K562 (cell line): ENCODE measurements at regions not wholly inside any gene's neighbourhood (a gene's known extent, or its start where the extent isn't known, plus 50 kb on each side); places are given as distances from the start of the nearest gene placed in this dataset.

Experiments
- ARNT ChIP-seq, 2 experiments: fragments of 450-650 bp; IDR thresholded peaks; 2 replicates each; pipeline ENCODE4 v1.6.1; 2016; ENCODE audit warnings: mild to moderate bottlenecking in 1 of 2
- GTF2A2 ChIP-seq: IDR thresholded peaks from 2 replicates; pipeline ENCODE4 v1.6.1; 2016; ENCODE audit warnings: mild to moderate bottlenecking, missing genetic modification characterization, missing compliant biosample characterization
- NFE2L1 ChIP-seq: fragments of 450-650 bp; IDR thresholded peaks from 2 replicates; pipeline ENCODE4 v1.6.1; 2016; ENCODE audit warnings: missing genetic modification characterization, low read depth, mild to moderate bottlenecking, missing compliant biosample characterization, moderate library complexity, borderline replicate concordance
- RCOR1 ChIP-seq, 2 experiments: IDR thresholded peaks; 2 replicates each; pipeline ENCODE4 v1.6.1; 2012; ENCODE audit warnings: low read depth in 2 of 2, low read length in 2 of 2, borderline replicate concordance in 1 of 2, improper control_type of control experiment in 1 of 2
- SP2 ChIP-seq: IDR thresholded peaks from 2 replicates; pipeline ENCODE4 v1.6.1; 2011; ENCODE audit warnings: mild to moderate bottlenecking, low read depth, low read length, moderate library complexity; ENCODE audit not compliant: poor library complexity, severe bottlenecking; ENCODE audit errors: extremely low read depth
- TBL1XR1 ChIP-seq, 2 experiments: IDR thresholded peaks; 2 replicates each; pipeline ENCODE4 v1.6.1; 2012; ENCODE audit warnings: improper control_type of control experiment in 2 of 2, low read length in 2 of 2, mild to moderate bottlenecking in 1 of 2
- ZBTB17 ChIP-seq: fragments of 450-650 bp; formaldehyde crosslinking; IDR thresholded peaks from 2 replicates; pipeline ENCODE4 v1.4.0; 2020; ENCODE audit warnings: mild to moderate bottlenecking
- TF ChIP-seq, protein P1 (sequence below): sonication (generic); formaldehyde crosslinking; IDR thresholded peaks from 2 replicates; pipeline ENCODE4 v1.4.0; 2020; ENCODE audit warnings: mild to moderate bottlenecking, missing genetic modification reagents
- TF ChIP-seq, protein P2 (sequence below): fragments of 250-450 bp; sonication (Bioruptor Pico); IDR thresholded peaks from 2 replicates; pipeline ENCODE4 v1.4.0; 2020; ENCODE audit warnings: mild to moderate bottlenecking, moderate library complexity
- TF ChIP-seq, protein P3 (sequence below), 2 experiments: IDR thresholded peaks; 2 replicates each; pipeline ENCODE4 v1.6.1; 2012; ENCODE audit warnings: improper control_type of control experiment in 2 of 2, low read depth in 2 of 2, low read length in 2 of 2, borderline replicate concordance in 1 of 2
- TF ChIP-seq, protein P4 (sequence below): sonication (generic); IDR thresholded peaks from 2 replicates; pipeline ENCODE4 v1.6.1; 2016
- TF ChIP-seq, protein P5 (sequence below): fragments of 200-800 bp; sonication (Bioruptor generic); IDR thresholded peaks from 2 replicates; pipeline ENCODE4 v1.6.1; 2016; ENCODE audit warnings: missing genetic modification characterization, missing compliant biosample characterization

DNA sequence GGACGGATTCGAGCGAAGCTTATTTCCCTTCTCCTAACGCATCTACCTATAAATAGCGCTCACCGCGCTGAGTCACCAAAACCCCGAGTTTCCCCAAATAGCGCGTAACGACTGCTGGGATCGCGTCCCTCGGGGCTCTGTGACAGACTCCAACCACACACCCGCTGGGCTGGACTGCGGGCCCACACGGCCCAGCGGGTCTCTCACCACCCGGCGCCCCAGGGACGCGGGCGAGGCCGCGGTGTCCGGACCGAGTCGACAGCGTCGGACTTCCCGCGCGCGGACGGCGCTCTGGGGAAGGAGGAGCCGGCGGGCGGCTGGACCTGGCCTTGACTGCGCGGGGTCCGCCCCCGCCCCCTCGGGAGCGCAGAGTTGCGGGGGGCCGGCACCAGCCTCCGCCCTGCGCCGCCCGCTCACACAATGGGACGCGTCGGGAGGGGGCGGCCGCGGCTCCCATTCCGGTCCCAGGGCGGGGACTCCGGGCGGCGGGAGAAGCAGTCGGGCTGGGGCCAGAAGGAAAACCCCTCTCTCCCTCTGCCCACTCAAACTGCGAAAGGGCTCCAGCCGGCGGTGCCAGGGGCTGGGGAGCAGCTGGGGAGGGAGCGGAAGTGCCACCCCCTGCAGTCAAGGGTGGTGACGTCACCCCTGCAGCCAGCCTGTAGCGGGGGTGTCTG, 108.8 kb downstream of the KCNRG start (continued):
- TF ChIP-seq NFE2L1 (tag): no peak
- TF ChIP-seq GTF2A2 (tag): no peak
- no peak for TF ChIP-seq SP2
- TF ChIP-seq, protein P1, sequence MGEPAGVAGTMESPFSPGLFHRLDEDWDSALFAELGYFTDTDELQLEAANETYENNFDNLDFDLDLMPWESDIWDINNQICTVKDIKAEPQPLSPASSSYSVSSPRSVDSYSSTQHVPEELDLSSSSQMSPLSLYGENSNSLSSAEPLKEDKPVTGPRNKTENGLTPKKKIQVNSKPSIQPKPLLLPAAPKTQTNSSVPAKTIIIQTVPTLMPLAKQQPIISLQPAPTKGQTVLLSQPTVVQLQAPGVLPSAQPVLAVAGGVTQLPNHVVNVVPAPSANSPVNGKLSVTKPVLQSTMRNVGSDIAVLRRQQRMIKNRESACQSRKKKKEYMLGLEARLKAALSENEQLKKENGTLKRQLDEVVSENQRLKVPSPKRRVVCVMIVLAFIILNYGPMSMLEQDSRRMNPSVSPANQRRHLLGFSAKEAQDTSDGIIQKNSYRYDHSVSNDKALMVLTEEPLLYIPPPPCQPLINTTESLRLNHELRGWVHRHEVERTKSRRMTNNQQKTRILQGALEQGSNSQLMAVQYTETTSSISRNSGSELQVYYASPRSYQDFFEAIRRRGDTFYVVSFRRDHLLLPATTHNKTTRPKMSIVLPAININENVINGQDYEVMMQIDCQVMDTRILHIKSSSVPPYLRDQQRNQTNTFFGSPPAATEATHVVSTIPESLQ (CRISPR knock-in tag): no peak
- TF ChIP-seq, protein P2, sequence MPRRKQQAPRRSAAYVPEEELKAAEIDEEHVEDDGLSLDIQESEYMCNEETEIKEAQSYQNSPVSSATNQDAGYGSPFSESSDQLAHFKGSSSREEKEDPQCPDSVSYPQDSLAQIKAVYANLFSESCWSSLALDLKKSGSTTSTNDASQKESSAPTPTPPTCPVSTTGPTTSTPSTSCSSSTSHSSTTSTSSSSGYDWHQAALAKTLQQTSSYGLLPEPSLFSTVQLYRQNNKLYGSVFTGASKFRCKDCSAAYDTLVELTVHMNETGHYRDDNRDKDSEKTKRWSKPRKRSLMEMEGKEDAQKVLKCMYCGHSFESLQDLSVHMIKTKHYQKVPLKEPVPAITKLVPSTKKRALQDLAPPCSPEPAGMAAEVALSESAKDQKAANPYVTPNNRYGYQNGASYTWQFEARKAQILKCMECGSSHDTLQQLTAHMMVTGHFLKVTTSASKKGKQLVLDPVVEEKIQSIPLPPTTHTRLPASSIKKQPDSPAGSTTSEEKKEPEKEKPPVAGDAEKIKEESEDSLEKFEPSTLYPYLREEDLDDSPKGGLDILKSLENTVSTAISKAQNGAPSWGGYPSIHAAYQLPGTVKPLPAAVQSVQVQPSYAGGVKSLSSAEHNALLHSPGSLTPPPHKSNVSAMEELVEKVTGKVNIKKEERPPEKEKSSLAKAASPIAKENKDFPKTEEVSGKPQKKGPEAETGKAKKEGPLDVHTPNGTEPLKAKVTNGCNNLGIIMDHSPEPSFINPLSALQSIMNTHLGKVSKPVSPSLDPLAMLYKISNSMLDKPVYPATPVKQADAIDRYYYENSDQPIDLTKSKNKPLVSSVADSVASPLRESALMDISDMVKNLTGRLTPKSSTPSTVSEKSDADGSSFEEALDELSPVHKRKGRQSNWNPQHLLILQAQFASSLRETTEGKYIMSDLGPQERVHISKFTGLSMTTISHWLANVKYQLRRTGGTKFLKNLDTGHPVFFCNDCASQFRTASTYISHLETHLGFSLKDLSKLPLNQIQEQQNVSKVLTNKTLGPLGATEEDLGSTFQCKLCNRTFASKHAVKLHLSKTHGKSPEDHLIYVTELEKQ (CRISPR knock-in tag): no peak
- TF ChIP-seq, protein P3, sequence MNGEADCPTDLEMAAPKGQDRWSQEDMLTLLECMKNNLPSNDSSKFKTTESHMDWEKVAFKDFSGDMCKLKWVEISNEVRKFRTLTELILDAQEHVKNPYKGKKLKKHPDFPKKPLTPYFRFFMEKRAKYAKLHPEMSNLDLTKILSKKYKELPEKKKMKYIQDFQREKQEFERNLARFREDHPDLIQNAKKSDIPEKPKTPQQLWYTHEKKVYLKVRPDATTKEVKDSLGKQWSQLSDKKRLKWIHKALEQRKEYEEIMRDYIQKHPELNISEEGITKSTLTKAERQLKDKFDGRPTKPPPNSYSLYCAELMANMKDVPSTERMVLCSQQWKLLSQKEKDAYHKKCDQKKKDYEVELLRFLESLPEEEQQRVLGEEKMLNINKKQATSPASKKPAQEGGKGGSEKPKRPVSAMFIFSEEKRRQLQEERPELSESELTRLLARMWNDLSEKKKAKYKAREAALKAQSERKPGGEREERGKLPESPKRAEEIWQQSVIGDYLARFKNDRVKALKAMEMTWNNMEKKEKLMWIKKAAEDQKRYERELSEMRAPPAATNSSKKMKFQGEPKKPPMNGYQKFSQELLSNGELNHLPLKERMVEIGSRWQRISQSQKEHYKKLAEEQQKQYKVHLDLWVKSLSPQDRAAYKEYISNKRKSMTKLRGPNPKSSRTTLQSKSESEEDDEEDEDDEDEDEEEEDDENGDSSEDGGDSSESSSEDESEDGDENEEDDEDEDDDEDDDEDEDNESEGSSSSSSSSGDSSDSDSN (IDR thresholded peaks at IDR 0.05; ENCODE audit: borderline replicate concordance in 1 of 2, low read depth in 2 of 2, low read length in 2 of 2): peak; percentile 82 to 87; a peak in 3 of 4 replicates
- TF ChIP-seq, protein P4, sequence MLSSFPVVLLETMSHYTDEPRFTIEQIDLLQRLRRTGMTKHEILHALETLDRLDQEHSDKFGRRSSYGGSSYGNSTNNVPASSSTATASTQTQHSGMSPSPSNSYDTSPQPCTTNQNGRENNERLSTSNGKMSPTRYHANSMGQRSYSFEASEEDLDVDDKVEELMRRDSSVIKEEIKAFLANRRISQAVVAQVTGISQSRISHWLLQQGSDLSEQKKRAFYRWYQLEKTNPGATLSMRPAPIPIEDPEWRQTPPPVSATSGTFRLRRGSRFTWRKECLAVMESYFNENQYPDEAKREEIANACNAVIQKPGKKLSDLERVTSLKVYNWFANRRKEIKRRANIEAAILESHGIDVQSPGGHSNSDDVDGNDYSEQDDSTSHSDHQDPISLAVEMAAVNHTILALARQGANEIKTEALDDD: no peak; the same call in 1 of the 2 replicates
- TF ChIP-seq, protein P5, sequence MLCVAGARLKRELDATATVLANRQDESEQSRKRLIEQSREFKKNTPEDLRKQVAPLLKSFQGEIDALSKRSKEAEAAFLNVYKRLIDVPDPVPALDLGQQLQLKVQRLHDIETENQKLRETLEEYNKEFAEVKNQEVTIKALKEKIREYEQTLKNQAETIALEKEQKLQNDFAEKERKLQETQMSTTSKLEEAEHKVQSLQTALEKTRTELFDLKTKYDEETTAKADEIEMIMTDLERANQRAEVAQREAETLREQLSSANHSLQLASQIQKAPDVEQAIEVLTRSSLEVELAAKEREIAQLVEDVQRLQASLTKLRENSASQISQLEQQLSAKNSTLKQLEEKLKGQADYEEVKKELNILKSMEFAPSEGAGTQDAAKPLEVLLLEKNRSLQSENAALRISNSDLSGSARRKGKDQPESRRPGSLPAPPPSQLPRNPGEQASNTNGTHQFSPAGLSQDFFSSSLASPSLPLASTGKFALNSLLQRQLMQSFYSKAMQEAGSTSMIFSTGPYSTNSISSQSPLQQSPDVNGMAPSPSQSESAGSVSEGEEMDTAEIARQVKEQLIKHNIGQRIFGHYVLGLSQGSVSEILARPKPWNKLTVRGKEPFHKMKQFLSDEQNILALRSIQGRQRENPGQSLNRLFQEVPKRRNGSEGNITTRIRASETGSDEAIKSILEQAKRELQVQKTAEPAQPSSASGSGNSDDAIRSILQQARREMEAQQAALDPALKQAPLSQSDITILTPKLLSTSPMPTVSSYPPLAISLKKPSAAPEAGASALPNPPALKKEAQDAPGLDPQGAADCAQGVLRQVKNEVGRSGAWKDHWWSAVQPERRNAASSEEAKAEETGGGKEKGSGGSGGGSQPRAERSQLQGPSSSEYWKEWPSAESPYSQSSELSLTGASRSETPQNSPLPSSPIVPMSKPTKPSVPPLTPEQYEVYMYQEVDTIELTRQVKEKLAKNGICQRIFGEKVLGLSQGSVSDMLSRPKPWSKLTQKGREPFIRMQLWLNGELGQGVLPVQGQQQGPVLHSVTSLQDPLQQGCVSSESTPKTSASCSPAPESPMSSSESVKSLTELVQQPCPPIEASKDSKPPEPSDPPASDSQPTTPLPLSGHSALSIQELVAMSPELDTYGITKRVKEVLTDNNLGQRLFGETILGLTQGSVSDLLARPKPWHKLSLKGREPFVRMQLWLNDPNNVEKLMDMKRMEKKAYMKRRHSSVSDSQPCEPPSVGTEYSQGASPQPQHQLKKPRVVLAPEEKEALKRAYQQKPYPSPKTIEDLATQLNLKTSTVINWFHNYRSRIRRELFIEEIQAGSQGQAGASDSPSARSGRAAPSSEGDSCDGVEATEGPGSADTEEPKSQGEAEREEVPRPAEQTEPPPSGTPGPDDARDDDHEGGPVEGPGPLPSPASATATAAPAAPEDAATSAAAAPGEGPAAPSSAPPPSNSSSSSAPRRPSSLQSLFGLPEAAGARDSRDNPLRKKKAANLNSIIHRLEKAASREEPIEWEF: no peak
- TF ChIP-seq RCOR1 (IDR thresholded peaks at IDR 0.05; ENCODE audit: borderline replicate concordance in 1 of 2, low read depth in 2 of 2, low read length in 2 of 2): no peak
- peak in 1 of 2 experiments; percentile 30; a peak in 1 of 4 replicates for TF ChIP-seq TBL1XR1 (IDR thresholded peaks at IDR 0.05; ENCODE audit: low read length in 2 of 2)
- TF ChIP-seq ZBTB17: no peak
- TF ChIP-seq ARNT (IDR thresholded peaks at IDR 0.05): no peak
